PFSK-1 (cell line): ENCODE measurements at regions not wholly inside any gene's neighbourhood (a gene's known extent, or its start where the extent isn't known, plus 50 kb on each side); places are given as distances from the start of the nearest gene placed in this dataset.

Experiments
- POLR2AphosphoS5 ChIP-seq: IDR thresholded peaks from 2 replicates; pipeline ENCODE4 v1.6.1; 2012; ENCODE audit warnings: low read depth, mild to moderate bottlenecking, control low read depth, low read length, moderate library complexity
- TAF1 ChIP-seq: IDR thresholded peaks from 2 replicates; pipeline ENCODE4 v1.6.1; 2012; ENCODE audit warnings: low read length, control low read depth, borderline replicate concordance; ENCODE audit not compliant: insufficient read depth

DNA sequence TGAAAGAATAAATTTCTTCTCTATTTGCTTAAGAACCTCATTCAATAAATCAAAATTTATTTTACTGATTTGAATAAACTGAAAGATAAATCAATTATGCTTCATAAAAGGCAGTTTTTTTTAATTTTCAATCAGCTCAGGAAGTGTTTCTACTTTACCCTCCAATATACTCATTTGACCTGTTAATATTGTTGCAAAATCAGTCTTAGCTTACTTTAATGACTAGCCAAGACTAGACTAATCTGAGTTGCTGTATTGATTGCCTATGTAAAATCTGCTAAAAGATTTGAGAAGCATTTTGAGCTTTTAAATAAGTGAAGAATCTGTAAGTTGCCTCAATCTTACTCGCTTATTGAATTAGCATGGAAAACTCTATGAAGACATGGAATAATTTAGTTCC is 179.1 kb upstream of the LYPLAL1 start:
- no peak for TF ChIP-seq TAF1
- no peak for TF ChIP-seq POLR2AphosphoS5
